NT2/D1 (cell line): ENCODE measurements at regions not wholly inside any gene's neighbourhood (a gene's known extent, or its start where the extent isn't known, plus 50 kb on each side); places are given as distances from the start of the nearest gene placed in this dataset.

ENCODE experiments used
- DNase-seq: peaks from one replicate; pipeline ENCODE4 v3.0.0-alpha.2; 2011; ENCODE audit warnings: low read depth, low spot score
- H3K27me3 ChIP-seq: 2 replicates; pipeline ENCODE4 v1.6.0; 2011; ENCODE audit warnings: mild to moderate bottlenecking; ENCODE audit not compliant: insufficient read length, insufficient read depth
- H3K36me3 ChIP-seq: 2 replicates; pipeline ENCODE4 v1.6.1; 2011; ENCODE audit warnings: mild to moderate bottlenecking, low read length, mixed read lengths; ENCODE audit not compliant: insufficient read depth, insufficient read length
- H3K4me1 ChIP-seq: 2 replicates; pipeline ENCODE4 v1.5.1; 2011; ENCODE audit not compliant: insufficient read depth, insufficient read length
- H3K4me3 ChIP-seq: 2 replicates; pipeline ENCODE4 v1.5.1; 2011; ENCODE audit warnings: low read depth; ENCODE audit not compliant: insufficient read length
- H3K9ac ChIP-seq: 2 replicates; pipeline ENCODE4 v1.6.0; 2011; ENCODE audit warnings: low read depth; ENCODE audit not compliant: insufficient read length
- H3K9me3 ChIP-seq: 2 replicates; pipeline ENCODE4 v1.5.1; 2011; ENCODE audit warnings: mild to moderate bottlenecking, low read length; ENCODE audit not compliant: insufficient read depth
- SUZ12 ChIP-seq: IDR thresholded peaks from 2 replicates; pipeline ENCODE4 v1.6.1; 2011; ENCODE audit not compliant: insufficient read length, insufficient read depth; ENCODE audit errors: extremely low read depth
- YY1 ChIP-seq: IDR thresholded peaks from 2 replicates; pipeline ENCODE4 v1.6.1; 2011; ENCODE audit not compliant: insufficient read length, insufficient read depth
- ZNF274 ChIP-seq: IDR thresholded peaks from 2 replicates; pipeline ENCODE4 v1.6.1; 2011; ENCODE audit warnings: mild to moderate bottlenecking, low read depth, low read length

- DNase-seq: no peak
- Histone ChIP-seq H3K4me1 (peaks cover 7% of the 10 kb centered on the region), H3K4me3 (no peak overlapping the region), H3K36me3 (no peaks in the 10 kb centered on the region), H3K9ac (no peak overlapping the region), H3K27me3 (no peaks in the 10 kb centered on the region), H3K9me3 (no peaks in the 10 kb centered on the region; the same call in 1 of the 2 replicates)
- TF ChIP-seq SUZ12 (no peak), YY1 (no peak), ZNF274 (no peak)
Measured at GRCh38 chr2:42853549-42854206, 61.3 kb upstream of the HAAO start.

- H3K4me3 ChIP-seq: no peak overlapping the region
Measured at GRCh38 chr2:42852798-42853197, 60.4 kb upstream of the HAAO start.

GRCh38 chr2:42851740-42852250 is 59.4 kb upstream of the HAAO start:
- TF ChIP-seq SUZ12 (no peak), ZNF274 (no peak), YY1 (no peak)
- no peaks in the 10 kb centered on the region for H3K9me3 ChIP-seq
- H3K9ac ChIP-seq: no peak overlapping the region
- H3K27me3 ChIP-seq: no peaks in the 10 kb centered on the region
- DNase-seq: no peak
- peaks cover 5% of the 10 kb centered on the region for H3K4me1 ChIP-seq
- no peaks in the 10 kb centered on the region for H3K36me3 ChIP-seq
- no peak overlapping the region for H3K4me3 ChIP-seq

More at GRCh38 chr2:42852798-42853197, 60.4 kb upstream of the HAAO start:
- H3K27me3 ChIP-seq: no peaks in the 10 kb centered on the region
- no peaks in the 10 kb centered on the region for H3K36me3 ChIP-seq
- H3K9me3 ChIP-seq: no peaks in the 10 kb centered on the region
- DNase-seq: no peak
- peaks cover 7% of the 10 kb centered on the region for H3K4me1 ChIP-seq
- TF ChIP-seq ZNF274: no peak
- TF ChIP-seq SUZ12: no peak
- TF ChIP-seq YY1: no peak
- no peak overlapping the region for H3K9ac ChIP-seq

- Histone ChIP-seq H3K4me3 (no peak overlapping the region), H3K9ac (no peak overlapping the region), H3K4me1 (peaks cover 5% of the 10 kb centered on the region), H3K36me3 (no peaks in the 10 kb centered on the region), H3K9me3 (no peaks in the 10 kb centered on the region), H3K27me3 (no peaks in the 10 kb centered on the region)
- no peak for DNase-seq
- TF ChIP-seq SUZ12 (no peak), ZNF274 (no peak), YY1 (no peak)
Measured at GRCh38 chr2:42851186-42851585, 58.8 kb upstream of the HAAO start.

DNA sequence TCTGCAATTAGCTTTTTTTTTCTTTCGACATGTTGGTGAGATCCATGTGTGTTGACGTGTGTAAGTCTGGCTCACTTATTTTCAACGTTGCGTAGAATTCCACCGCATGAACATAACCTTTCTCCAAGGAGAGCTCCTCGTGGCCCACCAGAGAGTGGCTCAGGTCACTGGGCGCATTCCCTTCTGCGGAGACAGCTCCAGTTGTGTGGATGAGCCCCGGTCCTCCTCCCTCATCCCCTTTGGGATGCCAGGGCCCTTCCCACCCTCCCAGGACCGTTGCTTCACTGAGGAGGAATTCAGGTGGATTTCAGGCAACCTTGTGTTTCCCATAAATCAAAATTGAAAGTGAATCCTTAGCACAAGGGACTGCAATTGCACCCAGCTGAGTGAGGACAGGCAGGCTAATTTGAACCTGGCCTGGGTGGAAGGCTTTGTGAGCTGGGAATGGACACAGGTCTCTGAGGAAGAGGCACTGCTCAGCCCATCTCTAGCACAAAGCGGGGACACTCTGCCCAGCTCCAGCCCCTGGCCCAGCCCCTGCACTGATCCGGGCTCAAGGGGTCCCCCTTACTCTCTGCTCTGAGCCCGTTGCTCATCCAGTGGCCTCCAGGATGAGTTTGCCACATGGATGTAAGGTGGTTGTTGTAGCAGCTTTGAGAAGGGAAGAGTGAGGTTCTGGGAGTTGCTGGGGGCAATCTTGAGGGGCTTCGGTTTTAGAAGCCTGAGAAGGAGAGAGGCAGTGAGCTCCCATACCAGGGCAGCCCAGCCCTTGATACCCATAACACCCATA is 57.8 kb upstream of the HAAO start:
- H3K9ac ChIP-seq: no peak overlapping the region
- H3K36me3 ChIP-seq: no peaks in the 10 kb centered on the region
- no peak for TF ChIP-seq YY1
- no peak for TF ChIP-seq SUZ12
- TF ChIP-seq ZNF274: no peak
- H3K4me1 ChIP-seq: peaks cover 7% of the 10 kb centered on the region
- DNase-seq: no peak
- no peaks in the 10 kb centered on the region for H3K9me3 ChIP-seq
- H3K27me3 ChIP-seq: no peaks in the 10 kb centered on the region
- H3K4me3 ChIP-seq: no peak overlapping the region

DNA sequence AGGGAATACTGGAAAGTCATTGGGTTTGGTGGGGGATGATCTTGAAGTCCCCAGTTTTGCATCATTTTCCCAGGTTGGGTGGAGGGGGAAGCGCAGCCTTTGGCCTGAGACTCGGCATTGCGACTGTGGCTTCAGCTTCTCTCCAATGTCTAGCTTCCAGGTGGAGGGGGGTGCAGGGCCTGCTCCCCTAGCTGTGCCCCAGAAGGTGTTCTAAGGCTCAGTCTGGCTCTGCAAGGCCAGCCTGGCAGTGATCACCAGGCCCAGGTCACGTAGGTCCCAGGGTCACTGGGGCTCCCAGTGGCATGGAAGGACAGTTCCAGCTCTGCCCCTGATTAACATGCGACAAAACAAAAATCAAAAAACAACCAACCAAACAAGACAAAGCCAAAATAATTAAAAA is 56.9 kb upstream of the HAAO start:
- Histone ChIP-seq H3K4me1 (peaks cover 7% of the 10 kb centered on the region), H3K36me3 (no peaks in the 10 kb centered on the region), H3K27me3 (no peaks in the 10 kb centered on the region), H3K4me3 (no peak overlapping the region), H3K9ac (no peak overlapping the region), H3K9me3 (no peaks in the 10 kb centered on the region)
- DNase-seq: no peak
- TF ChIP-seq SUZ12 (no peak), YY1 (no peak), ZNF274 (no peak)

GRCh38 chr2:42848726-42849290 is 56.4 kb upstream of the HAAO start:
- no peaks in the 10 kb centered on the region for H3K36me3 ChIP-seq
- no peak overlapping the region for H3K9ac ChIP-seq
- no peak for DNase-seq
- no peaks in the 10 kb centered on the region for H3K27me3 ChIP-seq
- H3K4me1 ChIP-seq: peaks cover 4% of the 10 kb centered on the region
- H3K4me3 ChIP-seq: no peak overlapping the region
- TF ChIP-seq YY1: no peak
- no peak for TF ChIP-seq SUZ12
- TF ChIP-seq ZNF274: no peak
- H3K9me3 ChIP-seq: no peaks in the 10 kb centered on the region
